ENCODE measurements at regions not wholly inside any gene's neighbourhood (a gene's known extent, or its start where the extent isn't known, plus 50 kb on each side); places are given as distances from the start of the nearest gene placed in this dataset.

DNA sequence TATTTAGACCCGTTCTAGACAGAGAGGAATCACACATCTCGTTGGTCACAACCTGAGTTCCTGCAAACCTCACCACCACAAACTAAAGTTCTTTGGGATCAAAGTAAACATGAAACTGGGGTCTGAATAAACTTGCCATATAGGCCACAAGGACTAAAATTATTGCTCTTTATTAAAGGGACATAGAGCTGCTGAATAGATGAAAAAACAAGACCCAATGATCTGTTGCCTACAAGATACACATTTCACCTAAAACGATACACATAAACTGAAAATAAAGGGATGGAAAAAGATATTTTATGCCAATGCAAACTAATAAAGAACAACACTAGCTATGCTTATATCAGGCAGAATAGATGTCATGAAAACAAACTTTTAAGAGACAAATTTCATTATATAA lies 623.0 kb downstream of the TBC1D32 start:
- TF ChIP-seq POLR2AphosphoS5 (IDR thresholded peaks at IDR 0.05) = no peak
- TF ChIP-seq EP300 (IDR thresholded peaks at IDR 0.05) = no peak

Measured in gastroesophageal sphincter (tissue), 2 donors.